H4 (cell line): ENCODE measurements at regions not wholly inside any gene's neighbourhood (a gene's known extent, or its start where the extent isn't known, plus 50 kb on each side); places are given as distances from the start of the nearest gene placed in this dataset.
"Not testable (repeated sequence)": the region's sequence is repeated elsewhere in the genome, so short reads cannot be mapped to it uniquely, and the experiment has no call there.

Experiments
- DNase-seq: peaks from one replicate; pipeline ENCODE4 v3.0.0-alpha.2; 2015; ENCODE audit warnings: low spot score

- no peak for DNase-seq
Measured at GRCh38 chr15:53034767-53035245, 244.7 kb upstream of the ONECUT1 start.

- no peak for DNase-seq
Measured at GRCh38 chr15:53033709-53034108, 243.6 kb upstream of the ONECUT1 start.

- no peak for DNase-seq
Measured at GRCh38 chr15:53031469-53031868, 241.3 kb upstream of the ONECUT1 start.

- no peak for DNase-seq
Measured at GRCh38 chr15:53022788-53023187, 232.7 kb upstream of the ONECUT1 start.

- DNase-seq, result no peak
Measured at GRCh38 chr15:53013329-53013728, 223.2 kb upstream of the ONECUT1 start.

- DNase-seq, result not testable (repeated sequence)
Measured at GRCh38 chr15:53011779-53012178, 221.6 kb upstream of the ONECUT1 start.

- DNase-seq, result no peak
Measured at GRCh38 chr15:53009093-53009492, 219.0 kb upstream of the ONECUT1 start.

- no peak for DNase-seq
Measured at GRCh38 chr15:53000409-53000808, 210.3 kb upstream of the ONECUT1 start.

- no peak for DNase-seq
Measured at GRCh38 chr15:52997123-52997522, 207.0 kb upstream of the ONECUT1 start.

- no peak for DNase-seq
Measured at GRCh38 chr15:52994290-52994689, 204.2 kb upstream of the ONECUT1 start.

- no peak for DNase-seq
Measured at GRCh38 chr15:52984507-52984906, 194.4 kb upstream of the ONECUT1 start.

- no peak for DNase-seq
Measured at GRCh38 chr15:52980446-52980845, 190.3 kb upstream of the ONECUT1 start.

- no peak for DNase-seq
Measured at GRCh38 chr15:52976516-52977075, 186.5 kb upstream of the ONECUT1 start.

GRCh38 chr15:52975941-52976449 lies 185.9 kb upstream of the ONECUT1 start:
- no peak for DNase-seq

GRCh38 chr15:52963865-52964264 lies 173.7 kb upstream of the ONECUT1 start:
- DNase-seq, result no peak

- DNase-seq, result no peak
Measured at GRCh38 chr15:52960283-52960682, 170.1 kb upstream of the ONECUT1 start.

GRCh38 chr15:52943746-52944145 lies 153.6 kb upstream of the ONECUT1 start:
- DNase-seq, result no peak

GRCh38 chr15:52936489-52936888 lies 146.4 kb upstream of the ONECUT1 start:
- no peak for DNase-seq

- no peak for DNase-seq
Measured at GRCh38 chr15:52925130-52925529, 135.0 kb upstream of the ONECUT1 start.

GRCh38 chr15:52924630-52925029 lies 134.5 kb upstream of the ONECUT1 start:
- no peak for DNase-seq

- no peak for DNase-seq
Measured at GRCh38 chr15:52923626-52924025, 133.5 kb upstream of the ONECUT1 start.

GRCh38 chr15:52922871-52923270 lies 132.7 kb upstream of the ONECUT1 start:
- no peak for DNase-seq

- no peak for DNase-seq
Measured at GRCh38 chr15:52912172-52912571, 122.0 kb upstream of the ONECUT1 start.

GRCh38 chr15:52893338-52893737 lies 103.2 kb upstream of the ONECUT1 start:
- DNase-seq, result no peak
